Muscle layer of duodenum (tissue), 2 donors: ENCODE measurements at regions not wholly inside any gene's neighbourhood (a gene's known extent, or its start where the extent isn't known, plus 50 kb on each side); places are given as distances from the start of the nearest gene placed in this dataset.

Experiments used
- H3K27ac ChIP-seq: one replicate; pipeline ENCODE4 v1.7.0; 2013; ENCODE audit warnings: mild to moderate bottlenecking, low read length
- H3K27me3 ChIP-seq: one replicate; pipeline ENCODE4 v1.7.0; 2013; ENCODE audit warnings: low read depth, mild to moderate bottlenecking, control low read depth, low read length
- H3K36me3 ChIP-seq, 2 donors: one replicate each; pipeline ENCODE4 v1.7.0; 2013; ENCODE audit warnings: low read length in 2 of 2, control low read depth in 1 of 2, mild to moderate bottlenecking in 1 of 2; ENCODE audit not compliant: insufficient read depth in 2 of 2, control insufficient read depth in 1 of 2
- H3K4me1 ChIP-seq, 2 donors: one replicate each; pipeline ENCODE4 v1.7.0; 2013; ENCODE audit warnings: low read length in 2 of 2, mild to moderate bottlenecking in 2 of 2, control low read depth in 1 of 2, moderate library complexity in 1 of 2; ENCODE audit not compliant: insufficient read depth in 2 of 2, control insufficient read depth in 1 of 2
- H3K4me3 ChIP-seq, 2 donors: one replicate each; pipeline ENCODE4 v1.7.0; 2013; ENCODE audit warnings: low read length in 2 of 2, low read depth in 1 of 2, mild to moderate bottlenecking in 1 of 2
- H3K9me3 ChIP-seq, 2 donors: one replicate each; pipeline ENCODE4 v1.7.0; 2013; ENCODE audit warnings: low read length in 2 of 2, control low read depth in 1 of 2, mild to moderate bottlenecking in 1 of 2; ENCODE audit not compliant: control insufficient read depth in 1 of 2
- donor health status: healthy.

DNA sequence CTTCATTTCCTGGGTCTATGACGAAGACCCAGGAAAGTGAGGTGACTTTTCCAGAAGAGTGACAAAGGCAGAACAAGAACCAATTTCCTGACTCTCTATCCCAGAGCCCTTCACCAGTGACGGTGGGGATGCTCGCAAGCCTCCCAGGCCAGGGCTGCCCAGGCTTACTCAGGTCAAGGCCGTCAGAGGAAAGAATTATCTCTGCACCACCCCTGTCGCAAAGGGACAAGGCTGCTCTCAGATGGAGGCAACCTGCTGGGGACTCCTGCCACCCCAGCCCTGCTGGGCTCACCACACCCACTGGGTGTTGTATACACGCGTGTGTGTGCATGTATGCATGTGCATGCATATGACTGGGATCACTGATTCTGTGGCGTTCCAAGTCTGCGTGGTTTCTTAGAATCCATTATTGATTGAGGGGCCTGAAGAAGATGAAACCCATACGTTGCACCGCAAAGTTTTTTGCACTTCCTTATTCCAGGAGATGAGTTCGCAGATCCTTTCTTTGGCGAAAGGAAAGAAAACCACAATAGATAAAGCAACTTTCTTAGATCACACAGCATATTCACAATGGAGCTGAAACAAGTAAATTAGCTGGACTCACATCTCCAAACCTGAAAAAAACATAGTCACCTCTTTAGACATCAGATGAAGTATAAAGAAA, 255.8 kb downstream of the RHOU start:
- H3K36me3 ChIP-seq = no peaks in the 10 kb centered on the region
- H3K4me1 ChIP-seq = peaks cover 5 to 46% of the 10 kb centered on the region in 2 donors

DNA sequence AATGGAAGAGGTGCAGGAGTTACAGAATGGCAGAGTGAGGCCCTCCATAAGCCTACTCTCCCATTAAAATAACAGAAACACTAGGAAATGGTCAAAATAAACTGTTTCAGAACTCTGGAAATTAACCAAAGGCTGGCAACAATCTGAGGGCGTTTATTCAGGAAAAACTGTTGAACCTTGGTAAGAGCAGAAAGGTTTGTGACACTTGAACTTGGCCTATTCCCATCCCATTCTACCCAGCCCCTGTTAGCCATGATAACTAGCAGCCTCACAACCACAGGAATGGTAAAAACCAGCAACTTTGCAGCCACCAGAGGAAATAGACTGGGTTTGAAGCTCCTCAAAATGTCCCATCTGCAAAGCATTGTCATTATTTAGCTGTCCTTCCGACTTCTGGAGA, 256.8 kb downstream of the RHOU start:
- Histone ChIP-seq H3K27ac (no peak overlapping the region), H3K4me1 (peaks cover 5 to 37% of the 10 kb centered on the region in 2 donors), H3K4me3 (no peak overlapping the region), H3K9me3 (no peaks in the 10 kb centered on the region), H3K36me3 (no peaks in the 10 kb centered on the region), H3K27me3 (no peaks in the 10 kb centered on the region)

More for the DNA sequence above, 255.8 kb downstream of the RHOU start:
- Histone ChIP-seq H3K27ac (no peak overlapping the region), H3K9me3 (no peaks in the 10 kb centered on the region), H3K27me3 (no peaks in the 10 kb centered on the region), H3K4me3 (no peak overlapping the region)

- H3K27me3 ChIP-seq = no peaks in the 10 kb centered on the region
- H3K4me3 ChIP-seq = no peak overlapping the region
- no peaks in the 10 kb centered on the region for H3K36me3 ChIP-seq
- H3K4me1 ChIP-seq = peaks cover 5 to 28% of the 10 kb centered on the region in 2 donors
- no peak overlapping the region for H3K27ac ChIP-seq
- no peaks in the 10 kb centered on the region for H3K9me3 ChIP-seq
Measured at GRCh38 chr1:228992907-228993535, 257.7 kb downstream of the RHOU start.

- peaks cover 4 to 11% of the 10 kb centered on the region in 2 donors for H3K4me1 ChIP-seq
- no peaks in the 10 kb centered on the region for H3K9me3 ChIP-seq
- no peaks in the 10 kb centered on the region for H3K27me3 ChIP-seq
- no peak overlapping the region for H3K4me3 ChIP-seq
- H3K36me3 ChIP-seq = no peaks in the 10 kb centered on the region
- no peak overlapping the region for H3K27ac ChIP-seq
Measured at GRCh38 chr1:228994676-228995594, 259.7 kb downstream of the RHOU start.

GRCh38 chr1:228996281-228996680, 261.0 kb downstream of the RHOU start:
- Histone ChIP-seq H3K4me1 (no peaks in the 10 kb centered on the region), H3K9me3 (no peaks in the 10 kb centered on the region), H3K27me3 (no peaks in the 10 kb centered on the region), H3K27ac (no peak overlapping the region), H3K36me3 (no peaks in the 10 kb centered on the region), H3K4me3 (no peak overlapping the region)

GRCh38 chr1:228997721-228998144, 262.5 kb downstream of the RHOU start:
- Histone ChIP-seq H3K4me3 (no peak overlapping the region), H3K36me3 (no peaks in the 10 kb centered on the region), H3K9me3 (no peaks in the 10 kb centered on the region), H3K27ac (no peak overlapping the region), H3K27me3 (no peaks in the 10 kb centered on the region), H3K4me1 (no peaks in the 10 kb centered on the region)

DNA sequence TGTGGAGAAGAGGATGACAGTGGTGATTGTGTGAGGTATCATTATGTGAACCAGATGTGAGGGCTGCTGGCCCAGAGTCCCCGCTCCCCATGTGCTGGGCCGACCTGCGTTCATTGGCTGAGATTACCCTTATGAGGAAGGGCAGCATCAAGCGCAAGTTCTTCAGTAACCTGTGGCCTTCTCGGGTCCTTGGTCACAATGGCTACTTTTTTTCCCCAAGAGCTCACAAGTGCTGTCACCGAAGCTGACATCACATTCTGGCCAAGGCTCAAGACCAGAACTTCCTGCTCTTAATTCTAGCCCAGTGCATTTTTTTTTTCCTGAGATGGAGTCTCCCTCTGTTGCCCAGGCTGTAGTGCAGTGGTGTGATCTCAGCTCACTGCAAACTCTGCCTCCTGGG, 262.9 kb downstream of the RHOU start:
- no peaks in the 10 kb centered on the region for H3K9me3 ChIP-seq
- no peaks in the 10 kb centered on the region for H3K27me3 ChIP-seq
- H3K4me1 ChIP-seq = no peaks in the 10 kb centered on the region
- no peak overlapping the region for H3K4me3 ChIP-seq
- H3K27ac ChIP-seq = no peak overlapping the region
- no peaks in the 10 kb centered on the region for H3K36me3 ChIP-seq

GRCh38 chr1:228999446-229000170, 264.3 kb downstream of the RHOU start:
- Histone ChIP-seq H3K36me3 (no peaks in the 10 kb centered on the region), H3K27ac (no peak overlapping the region), H3K9me3 (no peaks in the 10 kb centered on the region), H3K4me1 (no peaks in the 10 kb centered on the region), H3K4me3 (no peak overlapping the region), H3K27me3 (no peaks in the 10 kb centered on the region)

DNA sequence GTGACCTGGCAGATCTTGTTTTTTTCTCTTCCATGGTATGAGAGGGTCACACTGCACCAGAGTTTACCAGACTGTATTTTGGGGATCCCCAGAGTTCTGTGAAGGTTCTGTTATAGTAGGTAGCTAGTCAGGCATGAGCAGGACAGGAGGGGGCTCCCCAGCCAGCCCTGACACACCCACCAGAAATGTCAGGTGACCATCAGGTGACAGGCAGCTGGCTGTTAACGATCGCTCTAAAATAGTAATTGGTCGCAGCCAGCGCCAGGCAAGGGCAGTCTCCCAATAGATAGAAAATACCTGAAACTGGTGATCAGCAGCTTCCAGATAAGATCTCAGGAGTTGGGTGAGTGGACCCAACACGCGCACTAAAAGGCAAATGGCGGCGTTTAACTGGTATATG, 264.9 kb downstream of the RHOU start:
- Histone ChIP-seq H3K4me1 (no peaks in the 10 kb centered on the region), H3K27me3 (no peaks in the 10 kb centered on the region), H3K36me3 (no peaks in the 10 kb centered on the region), H3K27ac (no peak overlapping the region), H3K9me3 (no peaks in the 10 kb centered on the region), H3K4me3 (no peak overlapping the region)

GRCh38 chr1:229001467-229002011, 266.3 kb downstream of the RHOU start:
- Histone ChIP-seq H3K27me3 (no peaks in the 10 kb centered on the region), H3K36me3 (no peaks in the 10 kb centered on the region), H3K27ac (no peak overlapping the region), H3K4me1 (no peaks in the 10 kb centered on the region), H3K9me3 (no peaks in the 10 kb centered on the region), H3K4me3 (no peak overlapping the region)
